ENCODE measurements at regions not wholly inside any gene's neighbourhood (a gene's known extent, or its start where the extent isn't known, plus 50 kb on each side); places are given as distances from the start of the nearest gene placed in this dataset.

- TF ChIP-seq TAF1 (conservative IDR thresholded peaks at IDR 0.05) (no peak), CTCF (IDR thresholded peaks at IDR 0.05; ENCODE audit: low read depth, low read length, missing input control) (no peak), EGR1 (IDR thresholded peaks at IDR 0.05; ENCODE audit: low read depth in 2 of 2) (no peak), YY1 (IDR thresholded peaks at IDR 0.05) (no peak), REST (IDR thresholded peaks at IDR 0.05) (no peak), GABPA (IDR thresholded peaks at IDR 0.05 in 1 of 2, conservative IDR thresholded peaks at IDR 0.05 in 1 of 2) (no peak)
These were observed 105.0 kb downstream of the PDCL3 start for GRCh38 chr2:100667801-100668200.
